ENCODE measurements at regions not wholly inside any gene's neighbourhood (a gene's known extent, or its start where the extent isn't known, plus 50 kb on each side); places are given as distances from the start of the nearest gene placed in this dataset.

- Histone ChIP-seq H3K23ac (ENCODE audit: low read length in 2 of 2) (no peak overlapping the region), H3K4me2 (ENCODE audit: low read length, poor library complexity, severe bottlenecking) (no peak overlapping the region), H2AFZ (ENCODE audit: low read depth, low read length) (no peak overlapping the region), H3K9me3 (ENCODE audit: control insufficient read depth, low read length) (peaks cover 6% of the 10 kb centered on the region), H4K8ac (ENCODE audit: low read length) (no peak overlapping the region), H3K9ac (ENCODE audit: low read length) (no peak overlapping the region), H2AK5ac (ENCODE audit: low read length, severe bottlenecking) (no peak overlapping the region), H3K79me1 (replicated peaks; ENCODE audit: low read length, poor library complexity, severe bottlenecking) (no peaks in the 10 kb centered on the region), H3K4ac (ENCODE audit: low read depth in 1 of 2, low read length in 2 of 2) (no peak overlapping the region), H4K91ac (ENCODE audit: low read length) (no peak overlapping the region), H3K14ac (ENCODE audit: low read length in 2 of 2) (no peak overlapping the region), H3K27ac (ENCODE audit: low read length, poor library complexity, severe bottlenecking) (no peak overlapping the region), H2BK15ac (ENCODE audit: low read depth, poor library complexity, severe bottlenecking) (no peak overlapping the region), H2BK5ac (ENCODE audit: low read depth, low read length, poor library complexity, severe bottlenecking) (no peak overlapping the region), H2BK12ac (ENCODE audit: low read length in 2 of 2) (no peak overlapping the region), H3K36me3 (ENCODE audit: control insufficient read depth in 1 of 2, insufficient read depth in 2 of 2, low read depth in 1 of 2, low read length in 2 of 2) (no peaks in the 10 kb centered on the region), H3K27me3 (ENCODE audit: control insufficient read depth in 1 of 2, insufficient read depth in 1 of 2, low read length in 2 of 2) (no peaks in the 10 kb centered on the region), H2BK120ac (ENCODE audit: low read depth, low read length) (no peak overlapping the region), H3K18ac (ENCODE audit: low read depth in 1 of 2, low read length in 2 of 2) (no peak overlapping the region), H3K4me3 (ENCODE audit: insufficient read depth in 1 of 2, low read depth in 1 of 2, low read length in 2 of 2) (no peak overlapping the region), H3K4me1 (ENCODE audit: control insufficient read depth, insufficient read depth, low read depth, low read length) (no peaks in the 10 kb centered on the region)
- 100% methylated on average over 1 of the region's 1 CpG for WGBS
- no peak for DNase-seq
Observed at GRCh38 chr6:103886951-103887350, 972.8 kb downstream of the HACE1 start.

DNA sequence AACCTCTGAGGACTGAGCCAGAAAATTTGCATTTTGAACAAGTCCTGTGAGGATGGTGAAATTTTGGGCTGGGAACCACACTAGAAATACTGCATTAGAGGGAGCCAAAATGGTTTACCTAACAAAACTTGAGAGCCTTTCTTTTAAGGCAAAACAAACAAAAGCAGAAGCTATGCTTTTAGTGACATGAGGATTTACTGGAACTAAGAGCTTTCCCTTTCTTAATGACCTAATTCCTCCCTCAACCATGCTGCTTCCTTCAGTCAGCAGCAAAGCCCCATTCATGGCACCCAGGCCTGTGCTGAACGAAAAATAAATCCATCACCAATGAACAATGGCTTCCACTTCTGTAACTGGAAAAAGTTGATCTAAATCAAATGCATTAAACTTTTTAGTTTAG, 974.3 kb downstream of the HACE1 start:
- no peak overlapping the region for H3K4ac ChIP-seq (ENCODE audit: low read depth in 1 of 2, low read length in 2 of 2)
- H3K23ac ChIP-seq (ENCODE audit: low read length in 2 of 2) = no peak overlapping the region
- H2AFZ ChIP-seq (ENCODE audit: low read depth, low read length) = no peak overlapping the region
- no peak overlapping the region for H3K4me3 ChIP-seq (ENCODE audit: insufficient read depth in 1 of 2, low read depth in 1 of 2, low read length in 2 of 2)
- peaks cover 3% of the 10 kb centered on the region for H3K9me3 ChIP-seq (ENCODE audit: control insufficient read depth, low read length)
- H2BK5ac ChIP-seq (ENCODE audit: low read depth, low read length, poor library complexity, severe bottlenecking) = no peak overlapping the region
- DNase-seq = no peak
- no peaks in the 10 kb centered on the region for H3K4me1 ChIP-seq (ENCODE audit: control insufficient read depth, insufficient read depth, low read depth, low read length)
- H2AK5ac ChIP-seq (ENCODE audit: low read length, severe bottlenecking) = no peak overlapping the region
- H2BK120ac ChIP-seq (ENCODE audit: low read depth, low read length) = no peak overlapping the region
- no peak overlapping the region for H2BK15ac ChIP-seq (ENCODE audit: low read depth, poor library complexity, severe bottlenecking)
- no CpG with 5 or more reads among the region's 1 CpG for WGBS
- H3K14ac ChIP-seq (ENCODE audit: low read length in 2 of 2) = no peak overlapping the region
- H3K18ac ChIP-seq (ENCODE audit: low read depth in 1 of 2, low read length in 2 of 2) = no peak overlapping the region
- H4K8ac ChIP-seq (ENCODE audit: low read length) = no peak overlapping the region
- H2BK12ac ChIP-seq (ENCODE audit: low read length in 2 of 2) = no peak overlapping the region
- H3K4me2 ChIP-seq (ENCODE audit: low read length, poor library complexity, severe bottlenecking) = no peak overlapping the region
- H4K91ac ChIP-seq (ENCODE audit: low read length) = no peak overlapping the region
- H3K36me3 ChIP-seq (ENCODE audit: control insufficient read depth in 1 of 2, insufficient read depth in 2 of 2, low read depth in 1 of 2, low read length in 2 of 2) = no peaks in the 10 kb centered on the region
- H3K79me1 ChIP-seq (replicated peaks; ENCODE audit: low read length, poor library complexity, severe bottlenecking) = no peaks in the 10 kb centered on the region
- H3K9ac ChIP-seq (ENCODE audit: low read length) = no peak overlapping the region
- no peaks in the 10 kb centered on the region for H3K27me3 ChIP-seq (ENCODE audit: control insufficient read depth in 1 of 2, insufficient read depth in 1 of 2, low read length in 2 of 2)
- H3K27ac ChIP-seq (ENCODE audit: low read length, poor library complexity, severe bottlenecking) = no peak overlapping the region

DNA sequence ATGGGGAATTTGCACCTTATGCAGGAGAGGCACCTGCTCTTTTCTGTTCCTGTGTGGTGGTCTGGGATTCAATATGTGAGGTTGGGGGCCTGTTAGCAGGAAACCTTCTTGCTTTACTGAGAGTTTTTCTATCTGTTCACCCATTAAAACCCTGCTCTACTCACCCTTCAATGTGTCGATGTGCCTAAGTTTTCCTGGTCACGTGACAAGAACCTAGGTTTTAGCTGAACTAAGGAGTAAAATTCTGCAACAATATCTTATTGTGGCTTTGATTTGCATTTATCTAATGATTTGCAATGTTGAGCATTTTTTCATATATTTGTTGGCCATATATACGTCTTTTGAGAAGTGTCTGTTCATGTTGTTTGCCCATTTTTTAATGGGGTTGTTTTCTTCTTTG, 979.9 kb downstream of the HACE1 start:
- no peak overlapping the region for H3K23ac ChIP-seq (ENCODE audit: low read length in 2 of 2)
- no peak overlapping the region for H4K8ac ChIP-seq (ENCODE audit: low read length)
- H3K4me3 ChIP-seq (ENCODE audit: insufficient read depth in 1 of 2, low read depth in 1 of 2, low read length in 2 of 2) = no peak overlapping the region
- no peak overlapping the region for H2AFZ ChIP-seq (ENCODE audit: low read depth, low read length)
- no peak overlapping the region for H3K4ac ChIP-seq (ENCODE audit: low read depth in 1 of 2, low read length in 2 of 2)
- H2BK120ac ChIP-seq (ENCODE audit: low read depth, low read length) = no peak overlapping the region
- H3K4me2 ChIP-seq (ENCODE audit: low read length, poor library complexity, severe bottlenecking) = no peak overlapping the region
- H2BK5ac ChIP-seq (ENCODE audit: low read depth, low read length, poor library complexity, severe bottlenecking) = no peak overlapping the region
- peaks cover 5% of the 10 kb centered on the region for H3K9me3 ChIP-seq (ENCODE audit: control insufficient read depth, low read length)
- no peak for DNase-seq
- no peak overlapping the region for H3K18ac ChIP-seq (ENCODE audit: low read depth in 1 of 2, low read length in 2 of 2)
- no peak overlapping the region for H3K9ac ChIP-seq (ENCODE audit: low read length)
- H3K27ac ChIP-seq (ENCODE audit: low read length, poor library complexity, severe bottlenecking) = no peak overlapping the region
- no peaks in the 10 kb centered on the region for H3K27me3 ChIP-seq (ENCODE audit: control insufficient read depth in 1 of 2, insufficient read depth in 1 of 2, low read length in 2 of 2)
- H3K79me1 ChIP-seq (replicated peaks; ENCODE audit: low read length, poor library complexity, severe bottlenecking) = no peaks in the 10 kb centered on the region
- H3K4me1 ChIP-seq (ENCODE audit: control insufficient read depth, insufficient read depth, low read depth, low read length) = no peaks in the 10 kb centered on the region
- no peak overlapping the region for H3K14ac ChIP-seq (ENCODE audit: low read length in 2 of 2)
- H2BK15ac ChIP-seq (ENCODE audit: low read depth, poor library complexity, severe bottlenecking) = no peak overlapping the region
- H4K91ac ChIP-seq (ENCODE audit: low read length) = no peak overlapping the region
- no peak overlapping the region for H2BK12ac ChIP-seq (ENCODE audit: low read length in 2 of 2)
- H3K36me3 ChIP-seq (ENCODE audit: control insufficient read depth in 1 of 2, insufficient read depth in 2 of 2, low read depth in 1 of 2, low read length in 2 of 2) = no peaks in the 10 kb centered on the region
- H2AK5ac ChIP-seq (ENCODE audit: low read length, severe bottlenecking) = no peak overlapping the region
- 99% methylated on average over 3 of the region's 3 CpGs for WGBS

- H2AK5ac ChIP-seq (ENCODE audit: low read length, severe bottlenecking) = no peak overlapping the region
- no peak overlapping the region for H2AFZ ChIP-seq (ENCODE audit: low read depth, low read length)
- H3K23ac ChIP-seq (ENCODE audit: low read length in 2 of 2) = no peak overlapping the region
- H2BK12ac ChIP-seq (ENCODE audit: low read length in 2 of 2) = no peak overlapping the region
- WGBS = 90% methylated on average over 2 of the region's 3 CpGs
- no peak overlapping the region for H3K4ac ChIP-seq (ENCODE audit: low read depth in 1 of 2, low read length in 2 of 2)
- no peak overlapping the region for H4K91ac ChIP-seq (ENCODE audit: low read length)
- no peak overlapping the region for H3K4me3 ChIP-seq (ENCODE audit: insufficient read depth in 1 of 2, low read depth in 1 of 2, low read length in 2 of 2)
- H2BK15ac ChIP-seq (ENCODE audit: low read depth, poor library complexity, severe bottlenecking) = no peak overlapping the region
- H3K14ac ChIP-seq (ENCODE audit: low read length in 2 of 2) = no peak overlapping the region
- no peak overlapping the region for H2BK5ac ChIP-seq (ENCODE audit: low read depth, low read length, poor library complexity, severe bottlenecking)
- no peak overlapping the region for H3K4me2 ChIP-seq (ENCODE audit: low read length, poor library complexity, severe bottlenecking)
- no peak for DNase-seq
- no peaks in the 10 kb centered on the region for H3K27me3 ChIP-seq (ENCODE audit: control insufficient read depth in 1 of 2, insufficient read depth in 1 of 2, low read length in 2 of 2)
- no peak overlapping the region for H3K9ac ChIP-seq (ENCODE audit: low read length)
- H3K79me1 ChIP-seq (replicated peaks; ENCODE audit: low read length, poor library complexity, severe bottlenecking) = no peaks in the 10 kb centered on the region
- no peak overlapping the region for H3K18ac ChIP-seq (ENCODE audit: low read depth in 1 of 2, low read length in 2 of 2)
- H3K27ac ChIP-seq (ENCODE audit: low read length, poor library complexity, severe bottlenecking) = no peak overlapping the region
- H3K36me3 ChIP-seq (ENCODE audit: control insufficient read depth in 1 of 2, insufficient read depth in 2 of 2, low read depth in 1 of 2, low read length in 2 of 2) = no peaks in the 10 kb centered on the region
- H2BK120ac ChIP-seq (ENCODE audit: low read depth, low read length) = no peak overlapping the region
- H3K4me1 ChIP-seq (ENCODE audit: control insufficient read depth, insufficient read depth, low read depth, low read length) = no peaks in the 10 kb centered on the region
- peaks cover 3% of the 10 kb centered on the region for H3K9me3 ChIP-seq (ENCODE audit: control insufficient read depth, low read length)
- H4K8ac ChIP-seq (ENCODE audit: low read length) = no peak overlapping the region
Observed at GRCh38 chr6:103875221-103875620, 984.5 kb downstream of the HACE1 start.

All from mesenchymal stem cell (in vitro differentiated cells and primary cell).